ENCODE measurements at regions not wholly inside any gene's neighbourhood (a gene's known extent, or its start where the extent isn't known, plus 50 kb on each side); places are given as distances from the start of the nearest gene placed in this dataset.

- H3K9me3 ChIP-seq (ENCODE audit: control insufficient read depth in 4 of 4, insufficient read depth in 3 of 4, low read length in 3 of 4): no peaks in the 10 kb centered on the region
- H3K36me3 ChIP-seq (ENCODE audit: control insufficient read depth in 4 of 4, insufficient read depth in 4 of 4, low read length in 4 of 4): no peaks in the 10 kb centered on the region
- no peak overlapping the region for H3K9ac ChIP-seq (ENCODE audit: insufficient read depth in 1 of 2, low read length in 2 of 2)
- H3K4me3 ChIP-seq: no peak overlapping the region
- H3K27ac ChIP-seq (ENCODE audit: low read depth in 1 of 2, low read length in 1 of 2): no peak overlapping the region
- 86 to 89% methylated on average over 1 of the region's 1 CpG for WGBS, 2 donors
- no peak for TF ChIP-seq CTCF (IDR thresholded peaks at IDR 0.05; ENCODE audit: control extremely low read depth, extremely low read depth)
- no peaks in the 10 kb centered on the region for H3K27me3 ChIP-seq (ENCODE audit: control insufficient read depth in 3 of 3, insufficient read depth in 3 of 3, low read length in 2 of 3)
- no peaks in the 10 kb centered on the region for H3K4me1 ChIP-seq (ENCODE audit: control insufficient read depth in 5 of 5, insufficient read depth in 5 of 5, low read length in 5 of 5)
- no peak for ATAC-seq (ENCODE audit: insufficient read depth, low FRiP score)
- no peak for DNase-seq
Observed at GRCh38 chr3:162777118-162777517, 1280.5 kb downstream of the OTOL1 start.

- H3K36me3 ChIP-seq (ENCODE audit: control insufficient read depth in 4 of 4, insufficient read depth in 4 of 4, low read length in 4 of 4): no peaks in the 10 kb centered on the region
- no peak for ATAC-seq (ENCODE audit: insufficient read depth, low FRiP score)
- no peaks in the 10 kb centered on the region for H3K27me3 ChIP-seq (ENCODE audit: control insufficient read depth in 3 of 3, insufficient read depth in 3 of 3, low read length in 2 of 3)
- H3K4me3 ChIP-seq: no peak overlapping the region
- no peaks in the 10 kb centered on the region for H3K9me3 ChIP-seq (ENCODE audit: control insufficient read depth in 4 of 4, insufficient read depth in 3 of 4, low read length in 3 of 4)
- no peak for DNase-seq
- no peak overlapping the region for H3K27ac ChIP-seq (ENCODE audit: low read depth in 1 of 2, low read length in 1 of 2)
- H3K9ac ChIP-seq (ENCODE audit: insufficient read depth in 1 of 2, low read length in 2 of 2): no peak overlapping the region
- H3K4me1 ChIP-seq (ENCODE audit: control insufficient read depth in 5 of 5, insufficient read depth in 5 of 5, low read length in 5 of 5): no peaks in the 10 kb centered on the region
- TF ChIP-seq CTCF (IDR thresholded peaks at IDR 0.05; ENCODE audit: control extremely low read depth, extremely low read depth): no peak
Observed at GRCh38 chr3:162780313-162780712, 1283.7 kb downstream of the OTOL1 start.

GRCh38 chr3:162799910-162800309, 1303.3 kb downstream of the OTOL1 start:
- DNase-seq: no peak
- 78 to 81% methylated on average over 2 of the region's 2 CpGs for WGBS, 2 donors
- Histone ChIP-seq H3K4me3 (no peak overlapping the region), H3K9me3 (ENCODE audit: control insufficient read depth in 4 of 4, insufficient read depth in 3 of 4, low read length in 3 of 4) (no peaks in the 10 kb centered on the region), H3K9ac (ENCODE audit: insufficient read depth in 1 of 2, low read length in 2 of 2) (no peak overlapping the region), H3K4me1 (ENCODE audit: control insufficient read depth in 5 of 5, insufficient read depth in 5 of 5, low read length in 5 of 5) (no peaks in the 10 kb centered on the region), H3K36me3 (ENCODE audit: control insufficient read depth in 4 of 4, insufficient read depth in 4 of 4, low read length in 4 of 4) (no peaks in the 10 kb centered on the region), H3K27me3 (ENCODE audit: control insufficient read depth in 3 of 3, insufficient read depth in 3 of 3, low read length in 2 of 3) (no peaks in the 10 kb centered on the region), H3K27ac (ENCODE audit: low read depth in 1 of 2, low read length in 1 of 2) (no peak overlapping the region)
- no peak for TF ChIP-seq CTCF (IDR thresholded peaks at IDR 0.05; ENCODE audit: control extremely low read depth, extremely low read depth)
- no peak for ATAC-seq (ENCODE audit: insufficient read depth, low FRiP score)

GRCh38 chr3:162802228-162802965, 1305.8 kb downstream of the OTOL1 start:
- no peaks in the 10 kb centered on the region for H3K36me3 ChIP-seq (ENCODE audit: control insufficient read depth in 4 of 4, insufficient read depth in 4 of 4, low read length in 4 of 4)
- no peaks in the 10 kb centered on the region for H3K27me3 ChIP-seq (ENCODE audit: control insufficient read depth in 3 of 3, insufficient read depth in 3 of 3, low read length in 2 of 3)
- 83 to 89% methylated on average over 4 of the region's 4 CpGs for WGBS, 2 donors

More at GRCh38 chr3:162802228-162802965, 1305.8 kb downstream of the OTOL1 start:
- Histone ChIP-seq H3K27ac (ENCODE audit: low read depth in 1 of 2, low read length in 1 of 2) (no peak overlapping the region), H3K9ac (ENCODE audit: insufficient read depth in 1 of 2, low read length in 2 of 2) (no peak overlapping the region), H3K4me1 (ENCODE audit: control insufficient read depth in 5 of 5, insufficient read depth in 5 of 5, low read length in 5 of 5) (no peaks in the 10 kb centered on the region), H3K9me3 (ENCODE audit: control insufficient read depth in 4 of 4, insufficient read depth in 3 of 4, low read length in 3 of 4) (no peaks in the 10 kb centered on the region), H3K4me3 (no peak overlapping the region)
- DNase-seq: no peak
- no peak for ATAC-seq (ENCODE audit: insufficient read depth, low FRiP score)
- TF ChIP-seq CTCF (IDR thresholded peaks at IDR 0.05; ENCODE audit: control extremely low read depth, extremely low read depth): no peak
